WTC11 (cell line): ENCODE measurements at regions not wholly inside any gene's neighbourhood (a gene's known extent, or its start where the extent isn't known, plus 50 kb on each side); places are given as distances from the start of the nearest gene placed in this dataset.
"Not testable (repeated sequence)": the region's sequence is repeated elsewhere in the genome, so short reads cannot be mapped to it uniquely, and the experiment has no call there.

Experiments used
- ATAC-seq: fragments of 200-7000 bp; cut with Tn5 transposase; 2 replicates; pipeline ENCODE4 v1.10.0; 2021; ENCODE audit warnings: mild to moderate bottlenecking, moderate library complexity
- CTCF ChIA-PET: fragments of 300-600 bp; sonication (Branson Sonifier 250); formaldehyde crosslinking; loops from one replicate; lab custom pipeline; 2021; ENCODE audit warnings: antibody characterized with exemption; lab: Charles Lee
- POLR2A ChIA-PET: fragments of 350-600 bp; sonication (Branson Sonifier 250); formaldehyde crosslinking; loops from one replicate; lab custom pipeline; 2021; ENCODE audit warnings: antibody characterized with exemption; lab: Charles Lee
- DNase-seq: peaks from one replicate; pipeline ENCODE4 v3.0.0; 2021; ENCODE audit warnings: low spot score
- H3K27ac Mint-ChIP-seq: 2 replicates; pipeline ENCODE4 v1.8.0; 2021; ENCODE audit warnings: mixed read lengths
- H3K27me3 Mint-ChIP-seq: 2 replicates; pipeline ENCODE4 v1.8.0; 2021; ENCODE audit warnings: low read depth, mild to moderate bottlenecking, moderate library complexity, mixed read lengths
- H3K36me3 Mint-ChIP-seq: 2 replicates; pipeline ENCODE4 v1.8.0; 2021; ENCODE audit warnings: mixed read lengths
- H3K4me1 Mint-ChIP-seq: 2 replicates; pipeline ENCODE4 v1.8.0; 2022; ENCODE audit warnings: mixed read lengths
- H3K4me3 Mint-ChIP-seq: 2 replicates; pipeline ENCODE4 v1.8.0; 2021; ENCODE audit warnings: mild to moderate bottlenecking, moderate library complexity, mixed read lengths
- H3K9me3 Mint-ChIP-seq: 2 replicates; pipeline ENCODE4 v1.8.0; 2021; ENCODE audit warnings: mixed read lengths
- AR ChIP-seq: fragments of 250-450 bp; sonication (Bioruptor Pico); IDR thresholded peaks from 2 replicates; pipeline ENCODE4 v1.9.0; 2021; ENCODE audit warnings: mild to moderate bottlenecking
- ATF6 ChIP-seq: sonication (generic); formaldehyde crosslinking; IDR thresholded peaks from 2 replicates; pipeline ENCODE4 v1.8.1; 2023; ENCODE audit warnings: mild to moderate bottlenecking, missing genetic modification reagents
- CREB1 ChIP-seq: sonication (generic); formaldehyde crosslinking; IDR thresholded peaks from 2 replicates; pipeline ENCODE4 v1.8.0; 2023; ENCODE audit warnings: mild to moderate bottlenecking, missing genetic modification reagents
- CREM ChIP-seq: sonication (generic); formaldehyde crosslinking; IDR thresholded peaks from 2 replicates; pipeline ENCODE4 v1.8.1; 2022; ENCODE audit warnings: mild to moderate bottlenecking, missing genetic modification reagents, moderate library complexity
- ESRRA ChIP-seq: sonication (generic); formaldehyde crosslinking; IDR thresholded peaks from 2 replicates; pipeline ENCODE4 v1.8.1; 2022; ENCODE audit warnings: mild to moderate bottlenecking, missing genetic modification reagents, borderline replicate concordance
- FOXJ3 ChIP-seq: sonication (generic); formaldehyde crosslinking; IDR thresholded peaks from 2 replicates; pipeline ENCODE4 v1.9.0; 2021; ENCODE audit warnings: missing genetic modification reagents, mild to moderate bottlenecking, borderline replicate concordance
- GTF2I ChIP-seq: fragments of 250-450 bp; sonication (Bioruptor Pico); conservative IDR thresholded peaks from 2 replicates; pipeline ENCODE4 v1.4.0; 2021; ENCODE audit warnings: mild to moderate bottlenecking
- NR3C1 ChIP-seq: sonication (generic); formaldehyde crosslinking; conservative IDR thresholded peaks from 2 replicates; pipeline ENCODE4 v1.8.1; 2023; ENCODE audit warnings: low read depth, mild to moderate bottlenecking, missing genetic modification reagents
- PREB ChIP-seq: sonication (generic); formaldehyde crosslinking; IDR thresholded peaks from 2 replicates; pipeline ENCODE4 v1.8.1; 2022; ENCODE audit warnings: mild to moderate bottlenecking, missing genetic modification reagents, moderate library complexity, borderline replicate concordance
- SOX15 ChIP-seq: fragments of 250-450 bp; sonication (Bioruptor Pico); IDR thresholded peaks from 2 replicates; pipeline ENCODE4 v1.9.0; 2021; ENCODE audit warnings: mild to moderate bottlenecking
- ZMAT4 ChIP-seq: fragments of 250-450 bp; sonication (Bioruptor Pico); IDR thresholded peaks from 2 replicates; pipeline ENCODE4 v1.9.0; 2021; ENCODE audit warnings: mild to moderate bottlenecking
- ZNF263 ChIP-seq: sonication (generic); formaldehyde crosslinking; IDR thresholded peaks from 2 replicates; pipeline ENCODE4 v1.8.1; 2022; ENCODE audit warnings: low read depth, mild to moderate bottlenecking, moderate library complexity, missing genetic modification reagents

- no peak for TF ChIP-seq AR (CRISPR knock-in tag)
These were observed 80.7 kb upstream of the GRAMD1B start (continued) for GRCh38 chr11:123349382-123349781.

- H3K4me3 Mint-ChIP-seq = no peak overlapping the region
- no peaks in the 10 kb centered on the region for H3K36me3 Mint-ChIP-seq
- no peak for ATAC-seq
- H3K27ac Mint-ChIP-seq = no peak overlapping the region
- DNase-seq = no peak
- ChIA-PET POLR2A (no interaction called here), CTCF (interaction anchor here (1.4 kb wide), 1 partner anchor 63 kb away, joined by 3 read pairs; no protein-coding TSS in a partner anchor)
- H3K9me3 Mint-ChIP-seq = peaks cover 25% of the 10 kb centered on the region
- TF ChIP-seq ZMAT4 (CRISPR knock-in tag) (no peak), CREM (no peak), PREB (CRISPR knock-in tag) (no peak), FOXJ3 (CRISPR knock-in tag) (no peak), SOX15 (CRISPR knock-in tag) (no peak), ATF6 (no peak), ZNF263 (CRISPR knock-in tag) (no peak), CREB1 (CRISPR knock-in tag) (no peak)
- H3K27me3 Mint-ChIP-seq = no peaks in the 10 kb centered on the region
- no peaks in the 10 kb centered on the region for H3K4me1 Mint-ChIP-seq
These were observed 85.2 kb upstream of the GRAMD1B start for GRCh38 chr11:123344790-123345357.

GRCh38 chr11:123344188-123344587, 85.9 kb upstream of the GRAMD1B start:
- H3K4me1 Mint-ChIP-seq, H3K27me3 Mint-ChIP-seq, H3K27ac Mint-ChIP-seq, H3K36me3 Mint-ChIP-seq, H3K4me3 Mint-ChIP-seq, POLR2A ChIA-PET, ATAC-seq, DNase-seq: not testable (repeated sequence)
- CTCF ChIA-PET = interaction anchor here (1.4 kb wide), 1 partner anchor 63 kb away, joined by 3 read pairs; no protein-coding TSS in a partner anchor
- peaks cover 28% of the 10 kb centered on the region for H3K9me3 Mint-ChIP-seq

DNA sequence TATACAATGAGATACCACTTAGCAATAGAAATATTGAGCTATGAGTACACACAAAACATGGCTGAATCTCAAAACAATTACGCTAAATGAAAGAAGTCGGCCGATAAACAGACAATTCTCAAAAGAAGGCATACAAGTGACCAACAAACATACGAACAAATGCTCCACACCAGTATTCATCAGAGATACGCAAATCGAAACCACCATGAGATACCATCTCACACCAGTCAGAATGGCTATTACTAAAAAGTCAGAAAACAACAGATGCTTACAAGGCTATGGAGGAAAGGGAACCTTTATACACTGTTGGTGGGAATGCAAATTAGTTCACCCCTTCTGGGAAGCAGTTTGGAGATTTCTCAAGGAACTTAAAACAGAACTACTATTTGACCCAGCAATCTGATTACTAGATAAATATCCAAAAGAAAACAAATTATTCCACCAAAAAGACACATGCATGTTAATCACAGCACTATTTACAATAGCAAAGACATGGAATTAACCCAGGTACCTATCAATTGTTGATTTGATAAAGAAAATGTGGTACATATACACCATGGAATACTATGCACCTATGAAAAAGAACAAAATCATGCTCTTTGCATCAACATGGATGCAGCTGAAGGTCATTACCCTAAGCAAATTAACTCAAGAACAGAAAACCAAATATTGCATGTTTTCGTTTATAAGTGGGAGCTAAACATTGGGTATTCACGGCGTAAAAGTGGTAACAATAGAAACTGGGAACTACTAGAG, 90.9 kb upstream of the GRAMD1B start:
- Mint-ChIP-seq H3K9me3 (peaks cover 45% of the 10 kb centered on the region), H3K27ac (no peak overlapping the region), H3K36me3 (peaks cover 17% of the 10 kb centered on the region), H3K27me3 (peaks cover 8% of the 10 kb centered on the region; the same call in 1 of the 2 replicates), H3K4me1 (no peaks in the 10 kb centered on the region), H3K4me3 (no peak overlapping the region)
- TF ChIP-seq GTF2I = 0 out of 2 replicates have a peak, but pooled peaks have one; percentile 19
- no peak for TF ChIP-seq ESRRA
- TF ChIP-seq NR3C1 = no peak
- ChIA-PET CTCF (interaction anchor here (2.1 kb wide), 1 partner anchor 34 kb away, joined by 7 read pairs; no protein-coding TSS in a partner anchor), POLR2A (interaction anchor here (0.7 kb wide), 1 partner anchor 64 kb away, joined by 3 read pairs; no protein-coding TSS in a partner anchor)
- DNase-seq (no peak), ATAC-seq (no peak)
